HepG2 (cell line): ENCODE measurements at regions not wholly inside any gene's neighbourhood (a gene's known extent, or its start where the extent isn't known, plus 50 kb on each side); places are given as distances from the start of the nearest gene placed in this dataset.
A peak's percentile ranks its signal among the peaks of the same experiment; 100 is the strongest.

ENCODE experiments used
- ATAC-seq: fragments of 200-7000 bp; cut with Tn5 transposase; 3 replicates; pipeline ENCODE4 v1.9.1; 2020; ENCODE audit warnings: mild to moderate bottlenecking, moderate library complexity
- BruUV-seq: library from RNA; stranded (reverse); fragments of 400-500 nt; replicated peaks from 2 replicates; lab custom pipeline; 2021; lab: Mats Ljungman, UMichigan
- CTCF ChIA-PET: fragments of 300-600 bp; formaldehyde crosslinking; extraction: SDS; loops from one replicate; lab custom pipeline; 2021; ENCODE audit warnings: low total read pairs, inconsistent platforms, low intra/inter-chr PET ratio; lab: Yijun Ruan, JAX
- POLR2A ChIA-PET: fragments of 350-600 bp; sonication (Branson Sonifier 250); formaldehyde crosslinking; loops from one replicate; lab custom pipeline; 2020; ENCODE audit warnings: antibody characterized with exemption, inconsistent platforms; lab: Yijun Ruan, JAX
- DNase-seq: peaks from one replicate; pipeline ENCODE4 v3.0.0-alpha.2; 2015; ENCODE audit warnings: low spot score
- FAIRE-seq: peaks from 3 replicates; lab custom pipeline; 2011; peaks lifted over from hg19 to GRCh38; lab: Jason Lieb, UNC
- H2AFZ ChIP-seq: one replicate; pipeline ENCODE4 v1.6.1; 2011; ENCODE audit warnings: low read length, inconsistent platforms
- H3K27ac ChIP-seq: fragments of 300-600 bp; 3 replicates; pipeline ENCODE4 v1.8.0; 2011; ENCODE audit warnings: mixed run types, mild to moderate bottlenecking, mixed read lengths, low read length, inconsistent platforms; ENCODE audit not compliant: insufficient read depth; ENCODE audit errors: extremely low read length
- H3K27me3 ChIP-seq, 2 experiments: fragments of 200-600 bp in 1 of 2; 2 replicates in 1 of 2; 3 replicates in 1 of 2; pipeline versions ENCODE4 v1.6.0 to v1.8.0; 2011; ENCODE audit warnings: low read length in 2 of 2, mild to moderate bottlenecking in 2 of 2, moderate library complexity in 2 of 2, inconsistent platforms in 1 of 2; ENCODE audit not compliant: insufficient read depth in 2 of 2, control insufficient read depth in 1 of 2
- H3K36me3 ChIP-seq, 2 experiments: fragments of 200-600 bp in 1 of 2; replicated peaks in 1 of 2; 2 replicates in 1 of 2; 3 replicates in 1 of 2; pipeline versions ENCODE4 v1.5.1 to v1.8.0; 2011; ENCODE audit warnings: low read length in 2 of 2, inconsistent platforms in 1 of 2; ENCODE audit not compliant: insufficient read depth in 2 of 2, control insufficient read depth in 1 of 2
- H3K4me1 ChIP-seq: 2 replicates; pipeline ENCODE4 v1.5.1; 2012; ENCODE audit warnings: low read length, inconsistent platforms; ENCODE audit not compliant: insufficient read depth
- H3K4me2 ChIP-seq: 2 replicates; pipeline ENCODE4 v1.6.0; 2011; ENCODE audit warnings: low read depth, low read length, inconsistent platforms
- H3K4me3 ChIP-seq, 3 experiments: fragments of 200-600 bp in 1 of 3; sonication (generic), shearing (Covaris generic) in 1 of 3; replicated peaks in 1 of 3; 2 replicates each; pipeline ENCODE4 v1.5.1; 2011 to 2016; ENCODE audit warnings: low read length in 3 of 3, inconsistent platforms in 2 of 3, low read depth in 2 of 3, mild to moderate bottlenecking in 2 of 3, control low read depth in 1 of 3, mixed read lengths in 1 of 3; ENCODE audit not compliant: insufficient read depth in 1 of 3
- H3K79me2 ChIP-seq: one replicate; pipeline ENCODE4 v1.6.1; 2011; ENCODE audit warnings: low read length, inconsistent platforms; ENCODE audit not compliant: insufficient read depth
- H3K9ac ChIP-seq: 2 replicates; pipeline ENCODE4 v1.6.0; 2011; ENCODE audit warnings: mild to moderate bottlenecking, low read depth, low read length, inconsistent platforms; ENCODE audit not compliant: insufficient read depth
- H3K9me3 ChIP-seq: 2 replicates; pipeline ENCODE4 v1.5.1; 2012; ENCODE audit warnings: mild to moderate bottlenecking, low read length
- H4K20me1 ChIP-seq: 2 replicates; pipeline ENCODE4 v1.6.0; 2011; ENCODE audit warnings: inconsistent platforms, mild to moderate bottlenecking, low read length, moderate library complexity; ENCODE audit not compliant: insufficient read depth
- ELF1 ChIP-seq: sonication (generic); formaldehyde crosslinking; IDR thresholded peaks from 2 replicates; pipeline ENCODE4 v1.4.0; 2020; ENCODE audit warnings: missing genetic modification reagents
- EZH2 ChIP-seq: conservative IDR thresholded peaks from 2 replicates; pipeline ENCODE4 v1.6.1; 2012; ENCODE audit warnings: mild to moderate bottlenecking, low read depth, low read length, moderate library complexity
- MIXL1 ChIP-seq: IDR thresholded peaks from 2 replicates; pipeline ENCODE4 v1.6.1; 2016
- MLLT10 ChIP-seq: sonication (generic); formaldehyde crosslinking; IDR thresholded peaks from 2 replicates; pipeline ENCODE4 v1.4.0; 2020; ENCODE audit warnings: missing genetic modification reagents
- MNT ChIP-seq: fragments of 450-650 bp; IDR thresholded peaks from 2 replicates; pipeline ENCODE4 v1.6.1; 2016
- RXRA ChIP-seq: sonication (generic); formaldehyde crosslinking; IDR thresholded peaks from 2 replicates; pipeline ENCODE4 v1.5.1; 2020; ENCODE audit warnings: missing genetic modification reagents
- SIX4 ChIP-seq: sonication (generic); formaldehyde crosslinking; IDR thresholded peaks from 2 replicates; pipeline ENCODE4 v1.4.0; 2020; ENCODE audit warnings: missing genetic modification reagents
- SMARCC2 ChIP-seq: fragments of 450-650 bp; IDR thresholded peaks from 2 replicates; pipeline ENCODE4 v1.6.1; 2017; ENCODE audit warnings: antibody characterized with exemption, mild to moderate bottlenecking
- SRSF9 ChIP-seq: fragments of 200-400 bp; formaldehyde crosslinking; IDR thresholded peaks from 2 replicates; pipeline ENCODE4 v1.6.1; 2018; ENCODE audit warnings: borderline replicate concordance, mild to moderate bottlenecking, low read depth, low read length; ENCODE audit not compliant: insufficient read depth, poor library complexity, severe bottlenecking
- TEAD3 ChIP-seq: optimal IDR thresholded peaks from 2 replicates; pipeline ENCODE3; 2016; ENCODE audit warnings: borderline replicate concordance
- ZMYM4 ChIP-seq: sonication (generic); formaldehyde crosslinking; IDR thresholded peaks from 2 replicates; pipeline ENCODE4 v1.8.1; 2023; ENCODE audit warnings: mild to moderate bottlenecking, missing genetic modification reagents
- ZNF263 ChIP-seq: sonication (generic); formaldehyde crosslinking; IDR thresholded peaks from 2 replicates; pipeline ENCODE4 v1.4.0; 2020; ENCODE audit warnings: missing genetic modification reagents
- ZNF678 ChIP-seq: sonication (generic); formaldehyde crosslinking; IDR thresholded peaks from 2 replicates; pipeline ENCODE4 v1.4.0; 2020; ENCODE audit warnings: mild to moderate bottlenecking, missing genetic modification reagents
- WGBS: methylation state at CpG from one replicate; pipeline ENCODE4 v1.1.6; 2017; ENCODE audit warnings: low lambda C conversion rate; 5-methylcytosine and 5-hydroxymethylcytosine counted together
- in situ Hi-C: cut with HindIII; loops from 2 replicates; pipeline ENCODE4 v1.10.0; 2017; ENCODE audit warnings: low pct_unique_long_range_greater_than_20kb; ENCODE audit not compliant: extremely low pct_ligation_motif_present
- intact Hi-C: fragments of 100-400 bp; cut with micrococcal nuclease; formaldehyde crosslinking; loops from one replicate; pipeline ENCODE4 v1.10.0; 2022; ENCODE audit not compliant: unreplicated experiment
- TF ChIP-seq, protein P1 (sequence below): sonication (generic); formaldehyde crosslinking; IDR thresholded peaks from 2 replicates; pipeline ENCODE4 v1.5.0; 2020; ENCODE audit warnings: mild to moderate bottlenecking, missing genetic modification reagents

DNA sequence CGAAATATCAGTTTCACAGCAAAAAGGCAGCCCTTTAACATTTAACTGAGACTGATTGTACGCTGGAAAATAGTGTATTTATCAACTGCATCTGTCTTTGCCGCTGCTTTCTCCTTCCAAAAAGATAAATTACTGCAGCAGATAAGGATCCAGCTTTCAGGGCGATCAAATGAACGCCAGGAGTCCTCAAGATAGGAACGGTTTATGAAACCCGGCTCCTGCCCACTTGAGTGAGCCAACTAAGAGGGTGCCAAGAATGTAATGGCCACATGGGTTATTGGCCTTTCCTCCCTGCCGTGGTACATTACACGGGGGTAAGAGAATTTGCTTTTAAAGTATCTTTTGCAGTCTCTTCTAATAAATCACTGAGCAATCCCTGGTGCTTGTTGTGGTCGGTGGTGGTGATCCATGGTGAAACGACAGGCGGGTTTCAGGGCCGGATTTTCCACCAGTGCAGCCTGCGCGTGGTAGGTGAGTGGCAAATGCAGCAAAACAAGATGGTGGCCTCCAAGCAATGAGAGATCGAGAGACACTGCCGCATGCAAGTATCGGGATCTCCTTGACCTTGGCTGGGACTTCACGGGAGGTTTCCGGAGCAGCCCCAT lies 67.5 kb upstream of the IRX6 start:
- Histone ChIP-seq H3K27ac (no peak overlapping the region), H3K79me2 (no peaks in the 10 kb centered on the region), H3K27me3 (no peaks in the 10 kb centered on the region; a peak in 2 of 5 replicates), H3K9me3 (no peaks in the 10 kb centered on the region), H3K36me3 (no peaks in the 10 kb centered on the region), H3K4me2 (no peak overlapping the region), H3K4me3 (no peak overlapping the region), H3K9ac (no peak overlapping the region), H3K4me1 (no peaks in the 10 kb centered on the region), H2AFZ (no peak overlapping the region), H4K20me1 (no peaks in the 10 kb centered on the region)
- ATAC-seq (no peak), FAIRE-seq (no peak), DNase-seq (no peak)
- ChIA-PET POLR2A (no interaction called here), CTCF (no interaction called here)
- intact Hi-C loops, result loop anchor here (5.0 kb wide), 1 partner anchor 1364 kb away; no protein-coding TSS in a partner anchor
- in situ Hi-C loops, result loop anchor here (10.0 to 25.0 kb wide), 2 partner anchors 1319 to 1712 kb away; no protein-coding TSS in a partner anchor
- 60% methylated on average over 20 of the region's 20 CpGs for WGBS
- BruUV-seq, result no TSS peak
- TF ChIP-seq MLLT10, result no peak
- TF ChIP-seq EZH2, result no peak

GRCh38 chr16:55257966-55258613 lies 65.9 kb upstream of the IRX6 start:
- DNase-seq (peak; percentile 41), ATAC-seq (peak; percentile 97)
- 15% methylated on average over 9 of the region's 9 CpGs for WGBS
- no peak for TF ChIP-seq SRSF9
- TF ChIP-seq, protein P1, sequence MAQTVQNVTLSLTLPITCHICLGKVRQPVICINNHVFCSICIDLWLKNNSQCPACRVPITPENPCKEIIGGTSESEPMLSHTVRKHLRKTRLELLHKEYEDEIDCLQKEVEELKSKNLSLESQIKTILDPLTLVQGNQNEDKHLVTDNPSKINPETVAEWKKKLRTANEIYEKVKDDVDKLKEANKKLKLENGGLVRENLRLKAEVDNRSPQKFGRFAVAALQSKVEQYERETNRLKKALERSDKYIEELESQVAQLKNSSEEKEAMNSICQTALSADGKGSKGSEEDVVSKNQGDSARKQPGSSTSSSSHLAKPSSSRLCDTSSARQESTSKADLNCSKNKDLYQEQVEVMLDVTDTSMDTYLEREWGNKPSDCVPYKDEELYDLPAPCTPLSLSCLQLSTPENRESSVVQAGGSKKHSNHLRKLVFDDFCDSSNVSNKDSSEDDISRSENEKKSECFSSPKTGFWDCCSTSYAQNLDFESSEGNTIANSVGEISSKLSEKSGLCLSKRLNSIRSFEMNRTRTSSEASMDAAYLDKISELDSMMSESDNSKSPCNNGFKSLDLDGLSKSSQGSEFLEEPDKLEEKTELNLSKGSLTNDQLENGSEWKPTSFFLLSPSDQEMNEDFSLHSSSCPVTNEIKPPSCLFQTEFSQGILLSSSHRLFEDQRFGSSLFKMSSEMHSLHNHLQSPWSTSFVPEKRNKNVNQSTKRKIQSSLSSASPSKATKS (CRISPR knock-in tag), result no peak
- TF ChIP-seq ZNF678 (CRISPR knock-in tag), result no peak
- TF ChIP-seq TEAD3 (CRISPR knock-in tag), result no peak
- peak; percentile 44; the same call in 1 of the 2 replicates for TF ChIP-seq ZMYM4 (CRISPR knock-in tag)
- TF ChIP-seq SMARCC2, result no peak
- no peak for TF ChIP-seq RXRA (CRISPR knock-in tag)
- no peak for TF ChIP-seq MNT
- TF ChIP-seq ELF1 (CRISPR knock-in tag), result no peak
- TF ChIP-seq MIXL1 (CRISPR knock-in tag), result 0 out of 2 replicates have a peak, but pooled peaks have one; percentile 14
- no peak for TF ChIP-seq SIX4 (CRISPR knock-in tag)
- no peak for TF ChIP-seq ZNF263 (CRISPR knock-in tag)

More at GRCh38 chr16:55257966-55258613, 65.9 kb upstream of the IRX6 start:
- BruUV-seq, result no TSS peak
- no peaks in the 10 kb centered on the region for H3K9me3 ChIP-seq
- FAIRE-seq, result peak; percentile 89
- H4K20me1 ChIP-seq, result no peaks in the 10 kb centered on the region
- intact Hi-C loops, result loop anchor here (1.0 to 5.0 kb wide), 4 partner anchors 1312 to 1708 kb away; no protein-coding TSS in a partner anchor
- H3K4me2 ChIP-seq, result no peak overlapping the region
- no peak overlapping the region for H3K4me3 ChIP-seq
- H3K27ac ChIP-seq, result no peak overlapping the region
- H3K79me2 ChIP-seq, result no peaks in the 10 kb centered on the region
- H3K27me3 ChIP-seq, result no peaks in the 10 kb centered on the region; a peak in 2 of 5 replicates
- no peaks in the 10 kb centered on the region for H3K36me3 ChIP-seq
- in situ Hi-C loops, result loop anchor here (10.0 to 25.0 kb wide), 2 partner anchors 1321 to 1713 kb away; no protein-coding TSS in a partner anchor
- no peak overlapping the region for H2AFZ ChIP-seq
- no peaks in the 10 kb centered on the region for H3K4me1 ChIP-seq
- CTCF ChIA-PET, result interaction anchor here (0.6 to 1.9 kb wide), 8 partner anchors 138 to 1708 kb away, joined by 3 to 13 read pairs (median 4); no protein-coding TSS in a partner anchor
- POLR2A ChIA-PET, result no interaction called here
- H3K9ac ChIP-seq, result no peak overlapping the region
